ENCODE measurements at regions not wholly inside any gene's neighbourhood (a gene's known extent, or its start where the extent isn't known, plus 50 kb on each side); places are given as distances from the start of the nearest gene placed in this dataset.

- H3K27ac ChIP-seq (ENCODE audit: insufficient read length, low read depth, low read length) = no peak overlapping the region
- H4K8ac ChIP-seq (replicated peaks; ENCODE audit: insufficient read length, low read depth, low read length) = no peak overlapping the region
- H3K36me3 Mint-ChIP-seq (ENCODE audit: insufficient read depth in 1 of 3, low read depth in 3 of 3) = no peaks in the 10 kb centered on the region
- WGBS (ENCODE audit: extremely low coverage, insufficient read length, low lambda C conversion rate) = no CpG with 5 or more reads among the region's 2 CpGs
- no peak overlapping the region for H2AK5ac ChIP-seq (ENCODE audit: insufficient read length, low read length)
- H3K27me3 ChIP-seq (ENCODE audit: insufficient read depth, low read length) = no peaks in the 10 kb centered on the region
- H3K27ac Mint-ChIP-seq = no peak overlapping the region
- no peak overlapping the region for H2BK15ac ChIP-seq (ENCODE audit: low read depth, low read length)
- no peaks in the 10 kb centered on the region for H3K9me3 ChIP-seq (ENCODE audit: control insufficient read depth, low read depth, low read length)
- DNase-seq = no peak
- no peaks in the 10 kb centered on the region for H3K23me2 ChIP-seq (ENCODE audit: insufficient read length, low read depth, low read length, poor library complexity, severe bottlenecking)
- no peaks in the 10 kb centered on the region for H3K79me2 ChIP-seq (ENCODE audit: insufficient read depth, low read length)
- no peak overlapping the region for H3T11ph ChIP-seq (ENCODE audit: low read length)
- no peak overlapping the region for H2BK12ac ChIP-seq (ENCODE audit: insufficient read length, low read depth, low read length)
- H3K79me1 ChIP-seq (ENCODE audit: insufficient read depth, low read depth, low read length, poor library complexity, severe bottlenecking) = no peaks in the 10 kb centered on the region
- no peak overlapping the region for H3K9ac ChIP-seq (ENCODE audit: extremely low read depth, insufficient read length, low read length)
- no peak overlapping the region for H2BK5ac ChIP-seq (ENCODE audit: insufficient read length, low read length)
- no peak overlapping the region for H3K23ac ChIP-seq (ENCODE audit: insufficient read length, low read depth, low read length)
- H4K5ac ChIP-seq (ENCODE audit: insufficient read length, low read depth, low read length) = no peak overlapping the region
- peaks cover 0 to 3% of the 10 kb centered on the region in 2 experiments; a peak in 2 of 4 replicates for H3K4me1 Mint-ChIP-seq
- no peak for TF ChIP-seq CTCF (conservative IDR thresholded peaks at IDR 0.05)
- H3K4me1 ChIP-seq (ENCODE audit: insufficient read depth, low read length) = no peaks in the 10 kb centered on the region
- no peak overlapping the region for H3K4ac ChIP-seq (ENCODE audit: low read depth, low read length)
- H3K56ac ChIP-seq (ENCODE audit: insufficient read length, low read depth, low read length) = no peak overlapping the region
- H3K4me3 Mint-ChIP-seq = no peak overlapping the region
- no peak overlapping the region for H4K91ac ChIP-seq (ENCODE audit: insufficient read length, low read depth, low read length)
- H3K27me3 Mint-ChIP-seq (ENCODE audit: low read depth) = no peaks in the 10 kb centered on the region
- no peaks in the 10 kb centered on the region for H4K20me1 ChIP-seq (ENCODE audit: control insufficient read depth, insufficient read depth, insufficient read length)
- no peak overlapping the region for H2BK120ac ChIP-seq (ENCODE audit: low read depth, low read length, poor library complexity, severe bottlenecking)
- H3K9me3 Mint-ChIP-seq = no peaks in the 10 kb centered on the region
- H3K14ac ChIP-seq (ENCODE audit: insufficient read depth, low read length) = no peak overlapping the region
- no peak overlapping the region for H3K18ac ChIP-seq (ENCODE audit: insufficient read length, low read depth, low read length)
- H2AFZ ChIP-seq (ENCODE audit: low read length) = no peak overlapping the region
- H3K4me2 ChIP-seq (ENCODE audit: insufficient read depth, insufficient read length, low read length) = no peak overlapping the region
- H2BK20ac ChIP-seq (ENCODE audit: low read depth, low read length, poor library complexity, severe bottlenecking) = no peak overlapping the region
These were observed 291.0 kb upstream of the SATB1 start for GRCh38 chr3:18716101-18716500.
